OCI-LY1 (cell line): ENCODE measurements at regions not wholly inside any gene's neighbourhood (a gene's known extent, or its start where the extent isn't known, plus 50 kb on each side); places are given as distances from the start of the nearest gene placed in this dataset.

ENCODE experiments used
- H2AFZ ChIP-seq: fragments of 200-600 bp; sonication (generic), shearing (Covaris generic); 2 replicates; pipeline ENCODE4 v1.6.0; 2014; ENCODE audit warnings: antibody characterized with exemption, mild to moderate bottlenecking, low read length
- H3F3A ChIP-seq: fragments of 200-600 bp; sonication (generic), shearing (Covaris generic); 2 replicates; pipeline ENCODE4 v1.6.0; 2014; ENCODE audit warnings: mild to moderate bottlenecking, antibody characterized with exemption, low read length, moderate library complexity; ENCODE audit not compliant: insufficient read depth
- H3K27ac ChIP-seq: fragments of 200-600 bp; sonication (generic); 2 replicates; pipeline ENCODE4 v1.5.1; 2014; ENCODE audit warnings: low read length, mixed run types, mild to moderate bottlenecking, low read depth; ENCODE audit not compliant: poor library complexity, severe bottlenecking
- H3K27me3 ChIP-seq: fragments of 200-600 bp; sonication (generic); 2 replicates; pipeline ENCODE4 v1.6.0; 2014; ENCODE audit warnings: antibody characterized with exemption, mild to moderate bottlenecking, low read length, moderate library complexity; ENCODE audit not compliant: insufficient read depth
- H3K36me3 ChIP-seq: fragments of 200-600 bp; sonication (generic); 2 replicates; pipeline ENCODE4 v1.6.1; 2014; ENCODE audit warnings: mild to moderate bottlenecking, antibody characterized with exemption, low read length, moderate library complexity, mixed read lengths; ENCODE audit not compliant: insufficient read depth
- H3K4me1 ChIP-seq: fragments of 200-600 bp; sonication (generic); 2 replicates; pipeline ENCODE4 v1.5.1; 2014; ENCODE audit warnings: mild to moderate bottlenecking, low read length, moderate library complexity; ENCODE audit not compliant: insufficient read depth, severe bottlenecking
- H3K4me2 ChIP-seq: fragments of 200-600 bp; sonication (generic), shearing (Covaris generic); 2 replicates; pipeline ENCODE4 v1.6.1; 2014; ENCODE audit warnings: low read length
- H3K4me3 ChIP-seq: fragments of 200-600 bp; sonication (generic); 2 replicates; pipeline ENCODE4 v1.5.1; 2014; ENCODE audit warnings: low read length, low read depth, mild to moderate bottlenecking, mixed read lengths; ENCODE audit not compliant: poor library complexity, severe bottlenecking
- H3K79me2 ChIP-seq: fragments of 200-600 bp; shearing (Covaris generic); 2 replicates; pipeline ENCODE4 v1.6.1; 2016; ENCODE audit warnings: mixed run types, low read length, mixed read lengths; ENCODE audit not compliant: insufficient read depth
- H3K9ac ChIP-seq: fragments of 200-600 bp; sonication (generic), shearing (Covaris generic); 2 replicates; pipeline ENCODE4 v1.6.1; 2014; ENCODE audit warnings: mild to moderate bottlenecking, low read length, mixed read lengths
- H3K9me2 ChIP-seq: fragments of 200-600 bp; sonication (generic), shearing (Covaris generic); 2 replicates; pipeline ENCODE4 v1.6.1; 2014; ENCODE audit warnings: low read depth, mild to moderate bottlenecking, low read length, mixed read lengths
- H3K9me3 ChIP-seq: fragments of 200-600 bp; shearing (Covaris generic); 2 replicates; pipeline ENCODE4 v1.6.1; 2014; ENCODE audit warnings: low read length, mixed read lengths
- H4K20me1 ChIP-seq: fragments of 200-600 bp; sonication (generic), shearing (Covaris generic); 2 replicates; pipeline ENCODE4 v1.6.0; 2016; ENCODE audit warnings: mild to moderate bottlenecking, low read length; ENCODE audit not compliant: insufficient read depth
- CTCF ChIP-seq: fragments of 200-600 bp; sonication (generic), shearing (Covaris generic); IDR thresholded peaks from 2 replicates; pipeline ENCODE4 v1.5.1; 2017; ENCODE audit warnings: mild to moderate bottlenecking, antibody characterized with exemption, low read length, moderate library complexity, mixed read lengths
- EZH2 ChIP-seq: fragments of 200-600 bp; sonication (generic), shearing (Covaris generic); IDR thresholded peaks from 2 replicates; pipeline ENCODE4 v1.8.0; 2017; ENCODE audit warnings: borderline replicate concordance, mixed run types, mild to moderate bottlenecking, antibody characterized with exemption, low read length, moderate library complexity, mixed read lengths

DNA sequence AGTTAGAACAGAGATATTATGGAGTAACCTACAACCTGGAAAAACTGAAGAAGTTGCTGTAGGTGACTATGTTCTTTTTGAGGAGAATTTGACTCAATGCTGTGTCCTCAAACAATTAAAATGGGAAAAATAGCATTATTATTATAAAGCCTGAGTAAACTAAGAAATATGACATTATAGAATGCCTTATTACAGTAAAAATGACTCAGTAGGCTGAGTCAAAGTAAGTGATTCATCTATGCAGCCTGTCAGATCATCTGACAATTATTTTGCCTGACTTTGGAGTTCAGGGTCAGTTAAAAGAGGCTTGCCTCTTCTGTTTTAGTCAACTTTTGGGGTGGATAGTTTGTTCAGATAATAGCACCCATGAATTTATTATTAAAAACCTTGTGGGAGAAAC lies 150.8 kb upstream of the PTGFR start:
- Histone ChIP-seq H3K9me2 (no peaks in the 10 kb centered on the region), H3K4me2 (no peak overlapping the region)

GRCh38 chr1:78348496-78349284 lies 142.1 kb upstream of the PTGFR start:
- Histone ChIP-seq H3K9ac (no peak overlapping the region), H3K9me2 (no peaks in the 10 kb centered on the region), H3K27ac (no peak overlapping the region), H3K36me3 (no peaks in the 10 kb centered on the region), H3K4me3 (no peak overlapping the region), H3K27me3 (no peaks in the 10 kb centered on the region), H3K79me2 (no peaks in the 10 kb centered on the region), H3K4me2 (no peak overlapping the region), H4K20me1 (no peaks in the 10 kb centered on the region), H3F3A (no peaks in the 10 kb centered on the region), H3K9me3 (no peaks in the 10 kb centered on the region), H2AFZ (no peak overlapping the region), H3K4me1 (no peaks in the 10 kb centered on the region)
- TF ChIP-seq CTCF (no peak), EZH2 (no peak)

More for the DNA sequence above, 150.8 kb upstream of the PTGFR start:
- no peaks in the 10 kb centered on the region for H3K9me3 ChIP-seq
- no peaks in the 10 kb centered on the region for H4K20me1 ChIP-seq
- H3K27ac ChIP-seq = no peak overlapping the region
- no peaks in the 10 kb centered on the region for H3K36me3 ChIP-seq
- H2AFZ ChIP-seq = no peak overlapping the region
- TF ChIP-seq EZH2 (no peak), CTCF (no peak)
- H3F3A ChIP-seq = no peaks in the 10 kb centered on the region
- no peaks in the 10 kb centered on the region for H3K4me1 ChIP-seq
- no peak overlapping the region for H3K4me3 ChIP-seq
- no peaks in the 10 kb centered on the region for H3K27me3 ChIP-seq
- H3K79me2 ChIP-seq = no peaks in the 10 kb centered on the region
- H3K9ac ChIP-seq = no peak overlapping the region

DNA sequence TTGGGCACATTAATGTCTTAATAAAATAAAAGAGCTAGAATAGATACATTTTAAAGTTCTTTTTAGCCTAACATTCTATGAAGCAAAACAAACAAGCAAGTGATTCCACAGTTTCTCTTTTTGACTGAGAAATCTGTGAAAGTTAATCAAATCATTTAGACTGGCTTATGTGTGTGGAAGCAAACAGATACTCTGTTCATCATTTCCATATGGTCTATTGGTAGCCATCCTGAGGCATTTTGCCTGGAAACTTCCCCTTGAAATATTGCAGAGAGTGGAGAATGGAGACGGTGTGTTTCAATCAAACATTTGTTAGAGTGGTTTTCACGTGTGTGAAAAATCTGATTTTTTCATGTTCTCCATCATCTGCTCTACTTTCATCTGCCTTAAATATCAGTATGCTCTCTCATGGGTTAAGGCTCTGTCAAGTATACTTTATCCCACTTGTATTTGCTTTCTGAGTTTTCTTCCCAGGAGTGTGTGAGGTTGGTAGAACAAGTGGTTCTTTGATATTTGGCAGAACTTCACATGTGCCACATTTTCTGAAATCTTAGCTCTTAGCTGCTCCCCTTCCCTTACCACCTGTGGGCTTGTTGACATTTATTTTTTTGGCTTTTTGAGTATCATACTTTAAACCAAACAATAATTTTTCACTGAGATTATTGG lies 139.1 kb upstream of the PTGFR start:
- H2AFZ ChIP-seq = no peak overlapping the region
- no peak overlapping the region for H3K4me3 ChIP-seq
- no peak overlapping the region for H3K4me2 ChIP-seq
- H3K9me2 ChIP-seq = no peaks in the 10 kb centered on the region
- no peak overlapping the region for H3K9ac ChIP-seq
- no peaks in the 10 kb centered on the region for H3K4me1 ChIP-seq
- H3K36me3 ChIP-seq = no peaks in the 10 kb centered on the region
- H3F3A ChIP-seq = no peaks in the 10 kb centered on the region
- H4K20me1 ChIP-seq = no peaks in the 10 kb centered on the region
- no peaks in the 10 kb centered on the region for H3K27me3 ChIP-seq
- H3K9me3 ChIP-seq = no peaks in the 10 kb centered on the region
- H3K79me2 ChIP-seq = no peaks in the 10 kb centered on the region
- TF ChIP-seq CTCF = no peak
- TF ChIP-seq EZH2 = no peak
- H3K27ac ChIP-seq = no peak overlapping the region
